Fibroblast of peridontal ligament (primary cell): ENCODE measurements at regions not wholly inside any gene's neighbourhood (a gene's known extent, or its start where the extent isn't known, plus 50 kb on each side); places are given as distances from the start of the nearest gene placed in this dataset.
"Not testable (repeated sequence)": the region's sequence is repeated elsewhere in the genome, so short reads cannot be mapped to it uniquely, and the experiment has no call there.

ENCODE experiments used
- DNase-seq: peaks from one replicate; pipeline ENCODE4 v3.0.0-alpha.2; 2010; ENCODE audit errors: extremely low read depth

- no peak for DNase-seq
Measured at GRCh38 chr11:22567759-22568158, 57.9 kb downstream of the FANCF start.

- DNase-seq = no peak
Measured at GRCh38 chr11:22566293-22566692, 59.3 kb downstream of the FANCF start.

- DNase-seq = no peak
Measured at GRCh38 chr11:22561283-22561682, 64.3 kb downstream of the FANCF start.

- DNase-seq = no peak
Measured at GRCh38 chr11:22559416-22559815, 66.2 kb downstream of the FANCF start.

GRCh38 chr11:22558664-22559063 lies 67.0 kb downstream of the FANCF start:
- DNase-seq = no peak

GRCh38 chr11:22556381-22556780 lies 69.2 kb downstream of the FANCF start:
- DNase-seq = no peak

- DNase-seq = no peak
Measured at GRCh38 chr11:22555881-22556280, 69.7 kb downstream of the FANCF start.

GRCh38 chr11:22554221-22554620 lies 71.4 kb downstream of the FANCF start:
- no peak for DNase-seq

GRCh38 chr11:22552885-22553284 lies 72.7 kb downstream of the FANCF start:
- no peak for DNase-seq

GRCh38 chr11:22546746-22547145 lies 78.9 kb downstream of the FANCF start:
- no peak for DNase-seq

- no peak for DNase-seq
Measured at GRCh38 chr11:22543261-22543660, 82.4 kb downstream of the FANCF start.

- DNase-seq = no peak
Measured at GRCh38 chr11:22539821-22540256, 85.8 kb downstream of the FANCF start.

GRCh38 chr11:22536071-22536470 lies 89.6 kb downstream of the FANCF start:
- no peak for DNase-seq

- DNase-seq = not testable (repeated sequence)
Measured at GRCh38 chr11:22528612-22529429, 96.8 kb downstream of the FANCF start.

- no peak for DNase-seq
Measured at GRCh38 chr11:22522225-22522624, 103.4 kb downstream of the FANCF start.

GRCh38 chr11:22521226-22521625 lies 104.4 kb downstream of the FANCF start:
- no peak for DNase-seq

- DNase-seq = no peak
Measured at GRCh38 chr11:22520521-22520920, 105.1 kb downstream of the FANCF start.

- not testable (repeated sequence) for DNase-seq
Measured at GRCh38 chr11:22518344-22518743, 107.3 kb downstream of the FANCF start.

GRCh38 chr11:22516111-22516510 lies 109.5 kb downstream of the FANCF start:
- DNase-seq = no peak

GRCh38 chr11:22512457-22512856 lies 113.2 kb downstream of the FANCF start:
- no peak for DNase-seq

- no peak for DNase-seq
Measured at GRCh38 chr11:22510741-22511140, 114.9 kb downstream of the FANCF start.

GRCh38 chr11:22510010-22510409 lies 115.6 kb downstream of the FANCF start:
- no peak for DNase-seq

GRCh38 chr11:22508665-22509064 lies 117.0 kb downstream of the FANCF start:
- no peak for DNase-seq

GRCh38 chr11:22497474-22497873 lies 128.1 kb downstream of the FANCF start:
- DNase-seq = no peak
